Activated gamma-delta T cell treated with Interleukin-2 at 50 U/mL for 16 hours (primary cell): ENCODE measurements at regions not wholly inside any gene's neighbourhood (a gene's known extent, or its start where the extent isn't known, plus 50 kb on each side); places are given as distances from the start of the nearest gene placed in this dataset.

Source experiments
- DNase-seq: peaks from one replicate; pipeline ENCODE4 v3.0.0-alpha.2; 2020

DNA sequence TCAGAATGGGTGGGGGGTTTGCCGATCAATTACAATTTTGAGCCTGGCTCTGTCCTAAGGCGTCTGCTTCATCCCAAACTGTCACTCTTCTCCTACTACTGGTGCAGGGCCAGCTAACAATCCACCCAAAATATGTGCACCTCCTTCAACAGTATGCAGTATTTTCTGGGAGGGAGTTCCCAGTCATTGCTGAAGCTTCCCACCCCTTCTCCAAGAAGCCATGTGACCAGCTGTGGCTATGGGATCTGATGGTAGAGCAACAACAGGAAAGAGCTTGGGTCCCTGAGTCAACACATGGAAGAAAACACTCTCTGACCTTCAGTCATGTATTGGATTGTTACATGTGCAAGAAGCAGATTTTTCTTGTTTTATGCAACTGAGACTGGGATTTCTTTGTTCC lies 185.7 kb upstream of the GHITM start:
- DNase-seq: no peak

DNA sequence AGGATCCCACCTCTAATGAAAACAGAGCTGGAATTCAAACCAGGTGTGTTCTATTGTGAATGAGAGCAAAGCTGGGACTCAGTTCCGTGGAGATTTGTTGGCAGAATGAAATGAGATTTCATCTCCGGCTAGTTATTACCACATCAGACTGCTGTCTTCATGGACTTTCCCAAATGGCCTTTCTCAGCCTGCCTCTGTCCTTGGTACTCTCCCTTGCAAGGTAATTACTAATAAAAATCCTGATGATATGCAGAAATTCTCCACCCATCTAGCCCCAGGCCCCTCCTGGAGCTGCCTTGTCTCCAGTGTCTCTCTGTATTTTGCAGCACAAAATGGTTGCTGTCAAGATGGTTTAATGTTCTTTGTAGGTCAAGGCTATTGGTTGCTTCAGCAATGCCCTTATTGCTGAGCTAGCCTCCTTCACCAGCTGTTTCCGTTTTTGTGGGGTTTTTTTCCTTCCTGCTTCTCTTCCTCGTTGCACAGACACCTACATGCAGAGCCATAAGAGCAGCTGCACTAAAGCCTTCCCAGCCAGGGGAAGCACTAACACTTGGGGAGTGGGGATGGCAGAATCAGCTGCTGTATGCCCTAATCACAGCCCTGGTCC lies 185.0 kb upstream of the GHITM start:
- DNase-seq: no peak

DNA sequence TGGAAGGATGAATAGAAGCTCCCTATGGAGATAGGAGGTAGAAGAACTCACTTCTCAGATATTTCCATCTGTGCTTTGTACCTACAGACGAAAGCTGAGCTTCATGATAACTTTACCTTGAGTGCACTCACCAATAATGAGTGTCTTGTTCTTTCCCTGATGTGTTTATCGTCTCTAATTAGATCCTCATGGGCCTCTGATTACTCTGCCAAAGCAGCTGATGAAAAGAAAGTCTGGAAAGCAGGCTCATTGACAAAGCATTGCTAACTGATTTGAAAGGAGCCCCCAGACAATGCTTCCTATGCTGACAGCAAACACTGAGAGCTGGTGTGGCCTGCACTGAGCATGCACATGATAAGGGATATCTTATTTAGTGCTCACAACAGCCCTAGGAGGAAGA lies 183.9 kb upstream of the GHITM start:
- DNase-seq: no peak

GRCh38 chr10:83957168-83957947 lies 182.0 kb upstream of the GHITM start:
- no peak for DNase-seq

DNA sequence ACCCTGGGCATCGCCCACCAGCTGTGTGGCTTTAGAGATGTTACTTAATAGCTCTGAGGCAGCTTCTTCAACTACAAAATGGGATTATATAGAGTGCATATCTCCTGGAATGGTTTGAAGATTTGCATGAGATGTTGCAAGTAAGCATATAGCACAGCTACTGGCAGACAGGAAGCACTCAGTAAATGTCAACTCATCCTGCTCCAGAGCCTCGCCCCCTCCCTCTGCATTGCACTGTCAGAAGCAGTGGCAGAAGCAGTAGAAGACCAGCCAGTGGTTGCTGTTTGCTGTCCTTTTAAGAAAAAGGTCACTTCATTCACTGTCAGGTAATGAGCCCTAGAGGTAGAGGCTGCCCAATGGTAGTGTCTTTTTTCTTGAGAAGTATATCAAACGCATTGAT lies 180.0 kb upstream of the GHITM start:
- no peak for DNase-seq

GRCh38 chr10:83960125-83960524 lies 179.2 kb upstream of the GHITM start:
- DNase-seq: no peak

DNA sequence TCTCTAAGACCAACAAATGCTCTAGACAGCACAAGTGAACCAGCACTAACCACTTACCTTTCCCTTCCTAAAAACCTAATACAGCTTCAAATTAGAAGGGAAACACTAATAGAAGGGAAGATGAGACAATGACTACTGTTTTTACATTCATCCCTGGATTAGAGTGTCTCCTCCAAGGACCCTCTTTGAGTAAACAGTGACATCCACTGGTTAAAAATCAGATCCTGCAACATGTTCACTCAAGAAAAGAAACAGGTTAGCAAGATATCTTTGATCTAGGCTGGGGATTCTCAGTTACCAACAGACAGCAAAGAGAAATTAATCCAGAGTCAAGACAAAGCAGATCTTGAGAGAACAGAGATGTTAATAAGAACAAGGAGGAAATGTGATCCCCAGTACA lies 177.7 kb upstream of the GHITM start:
- DNase-seq: no peak

GRCh38 chr10:83963446-83963845 lies 175.9 kb upstream of the GHITM start:
- no peak for DNase-seq

GRCh38 chr10:83965473-83965872 lies 173.8 kb upstream of the GHITM start:
- no peak for DNase-seq

GRCh38 chr10:83968052-83968451 lies 171.3 kb upstream of the GHITM start:
- no peak for DNase-seq

- no peak for DNase-seq
These were observed 160.5 kb upstream of the GHITM start for GRCh38 chr10:83978681-83979383.

GRCh38 chr10:83982812-83983211 lies 156.5 kb upstream of the GHITM start:
- no peak for DNase-seq

DNA sequence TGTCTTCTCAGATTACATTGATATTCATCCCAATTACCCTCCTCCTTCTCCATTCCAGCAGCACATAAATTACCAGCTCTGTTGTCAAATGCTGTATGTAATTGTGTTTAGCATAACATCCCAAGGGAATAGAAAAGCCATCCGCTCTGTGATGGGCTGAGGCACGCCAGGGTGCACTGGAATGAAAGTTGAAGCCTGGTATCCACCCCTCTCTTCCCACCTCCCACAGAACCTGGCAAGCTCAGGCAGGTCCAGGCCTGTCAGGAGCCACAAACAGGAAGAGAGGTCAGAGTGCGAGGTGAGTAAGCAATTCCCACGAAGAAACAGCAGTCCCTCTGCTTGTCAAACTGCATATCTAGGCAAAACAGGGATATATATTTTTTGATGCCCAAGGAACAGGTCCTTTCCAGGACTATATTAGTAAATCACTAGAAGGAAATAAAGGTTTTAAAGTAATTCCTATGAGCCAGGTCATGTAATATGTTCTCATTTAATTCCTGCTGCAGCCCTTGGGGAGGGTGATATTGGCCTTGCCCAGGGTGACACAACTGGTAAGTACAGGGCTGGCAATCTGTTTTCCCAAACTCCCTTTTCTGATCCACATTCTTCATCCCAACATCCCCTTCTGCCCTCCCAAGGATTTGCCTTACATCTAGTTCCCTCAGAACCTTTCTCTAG lies 155.6 kb upstream of the GHITM start:
- no peak for DNase-seq

GRCh38 chr10:83984256-83984640 lies 155.1 kb upstream of the GHITM start:
- DNase-seq: no peak

- DNase-seq: no peak
These were observed 152.5 kb upstream of the GHITM start for GRCh38 chr10:83986800-83987199.

- no peak for DNase-seq
These were observed 152.1 kb upstream of the GHITM start for GRCh38 chr10:83987216-83987615.

DNA sequence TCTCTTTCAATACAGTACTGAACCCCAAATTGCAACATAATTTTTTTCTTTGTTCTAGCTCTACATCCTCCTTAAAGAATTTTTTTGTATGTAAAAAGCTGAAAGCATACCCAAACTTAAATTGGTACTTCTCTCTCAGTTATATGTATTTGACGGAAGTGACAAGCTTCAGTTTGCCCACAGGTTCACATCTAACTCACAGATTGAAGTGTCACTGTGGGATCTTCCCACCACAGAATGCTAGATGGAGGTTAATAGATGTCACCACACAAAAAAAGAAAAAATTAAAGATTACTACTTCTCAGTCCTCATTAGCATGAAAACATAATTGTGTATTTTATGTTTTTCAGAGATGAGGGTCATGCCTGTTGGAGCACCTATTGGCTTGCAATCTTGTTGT lies 150.9 kb upstream of the GHITM start:
- no peak for DNase-seq

DNA sequence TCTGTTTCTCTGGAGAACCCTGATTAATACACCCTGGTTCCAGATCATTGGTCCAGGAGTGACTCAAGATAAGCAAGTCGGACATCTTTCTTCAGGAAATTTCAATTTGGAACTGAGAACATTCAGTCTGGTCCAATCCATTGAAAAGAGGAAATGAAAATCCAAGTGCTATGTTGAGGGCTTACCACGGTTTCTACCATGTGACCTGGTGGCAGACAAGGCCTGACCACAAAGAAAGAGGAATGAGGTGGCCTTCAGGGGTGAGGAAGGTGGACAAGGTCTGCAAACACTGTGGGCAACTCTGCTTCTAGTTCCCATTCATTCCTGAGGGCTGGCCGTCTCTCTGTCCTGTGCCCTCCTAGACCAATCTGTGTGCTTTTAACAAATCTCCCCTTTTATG lies 149.2 kb upstream of the GHITM start:
- no peak for DNase-seq

DNA sequence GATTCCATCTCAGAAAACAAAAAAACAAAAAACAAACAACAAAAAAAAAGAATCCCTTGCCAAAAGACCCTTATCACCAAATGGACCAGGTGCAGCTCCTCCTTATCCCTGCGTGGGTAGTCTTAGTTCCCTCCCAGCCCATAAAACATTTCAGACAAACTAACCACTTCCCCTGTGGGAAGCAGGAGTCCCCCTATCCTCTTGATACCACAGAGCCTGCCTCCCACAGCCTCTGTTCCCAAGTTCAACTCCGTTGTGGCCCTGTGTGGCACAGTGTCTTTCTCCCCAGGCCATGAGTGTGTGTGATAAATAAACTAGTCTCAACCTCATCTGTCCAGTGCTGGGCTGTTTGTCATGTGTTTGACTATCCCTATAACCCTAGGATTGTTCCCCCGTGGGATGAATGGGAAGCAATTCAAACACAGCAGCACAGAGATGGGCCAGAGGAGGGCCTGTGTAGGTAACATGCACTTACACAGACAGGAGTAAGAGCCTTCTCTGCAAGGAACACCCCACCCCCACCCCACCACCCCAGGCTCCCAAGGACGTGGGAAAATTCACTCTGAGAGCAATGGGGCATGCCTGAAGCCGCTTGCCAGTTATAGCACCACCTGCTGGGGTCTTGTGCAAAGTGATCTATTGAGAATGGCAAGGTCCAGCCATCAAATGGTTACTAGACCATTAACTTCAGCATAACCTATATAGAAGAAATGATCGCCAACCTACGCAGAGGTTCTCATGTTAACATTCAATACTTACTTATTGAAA lies 147.1 kb upstream of the GHITM start:
- DNase-seq: no peak

DNA sequence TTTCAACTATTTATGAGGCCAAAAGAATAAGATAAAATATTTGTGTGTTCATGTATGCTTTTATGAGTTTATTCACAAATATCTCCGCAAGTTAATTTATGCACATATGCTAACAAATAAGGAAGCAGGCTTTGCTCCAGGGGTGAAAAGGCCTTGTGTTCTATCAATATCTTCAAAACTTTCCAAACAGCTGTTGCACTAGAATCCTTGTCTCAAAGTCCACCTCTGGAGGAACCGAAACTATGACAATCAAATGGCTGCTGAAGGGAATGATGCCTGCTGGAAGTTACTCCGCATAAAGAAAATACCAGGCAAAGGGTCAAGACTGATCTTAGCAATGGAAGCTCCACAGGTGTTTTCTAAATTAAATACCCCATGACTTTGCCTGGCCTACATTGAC lies 145.0 kb upstream of the GHITM start:
- no peak for DNase-seq

DNA sequence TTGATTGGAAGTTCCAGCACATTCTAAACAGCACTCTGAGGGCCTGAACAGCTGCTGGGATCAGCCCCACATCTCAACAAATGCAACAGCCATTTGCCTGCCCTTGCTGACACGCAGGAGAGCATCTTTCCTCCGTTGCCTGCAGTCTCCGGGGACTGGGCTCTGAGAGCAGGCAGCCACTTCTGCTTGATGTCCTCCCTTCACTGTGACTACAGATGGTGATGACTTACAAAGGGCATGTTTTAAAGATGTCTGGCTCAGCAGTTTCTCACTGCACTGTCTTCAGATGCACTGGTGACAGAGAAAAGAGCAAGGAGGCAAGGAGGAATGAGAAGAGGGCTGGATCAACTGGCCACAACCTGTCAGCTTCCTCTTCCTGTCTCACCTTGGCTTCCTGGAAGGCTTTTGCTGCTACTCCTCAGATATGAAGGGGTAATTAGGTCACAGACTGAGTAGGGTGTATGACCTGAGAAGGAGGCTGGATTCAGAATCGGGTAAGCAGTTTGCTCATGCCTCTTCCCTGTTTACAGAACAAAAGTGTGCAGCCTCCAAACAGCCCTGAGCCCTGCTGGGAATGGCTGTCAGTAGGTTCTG lies 143.5 kb upstream of the GHITM start:
- DNase-seq: no peak

DNA sequence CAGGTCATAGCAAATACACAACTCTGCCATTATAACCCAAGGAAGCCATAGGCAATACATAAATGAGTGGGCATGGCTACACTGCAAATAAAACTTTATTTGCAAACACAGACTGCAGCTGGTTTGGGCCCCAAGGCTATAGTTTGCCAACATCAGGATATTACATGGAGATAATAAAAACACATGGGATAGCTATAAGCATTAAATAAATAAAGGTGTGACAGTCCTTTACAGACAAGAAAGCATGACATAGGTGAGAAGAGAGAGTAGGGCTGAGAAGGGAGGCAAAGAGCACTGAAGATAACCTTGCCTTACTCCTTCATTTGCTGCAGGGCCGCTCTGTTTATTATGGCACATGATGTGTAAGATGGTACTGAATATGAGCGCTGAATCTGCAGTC lies 135.1 kb upstream of the GHITM start:
- DNase-seq: no peak

GRCh38 chr10:84005403-84005802 lies 133.9 kb upstream of the GHITM start:
- DNase-seq: no peak
